Trophoblast cell (in vitro differentiated cells and primary cell): ENCODE measurements at regions not wholly inside any gene's neighbourhood (a gene's known extent, or its start where the extent isn't known, plus 50 kb on each side); places are given as distances from the start of the nearest gene placed in this dataset.

ENCODE experiments used
- DNase-seq, 2 donors: peaks; one replicate each; pipeline ENCODE4 v3.0.0-alpha.2; 2016
- H2AFZ ChIP-seq: 2 replicates; pipeline ENCODE4 v1.6.1; 2013; ENCODE audit warnings: low read length, moderate library complexity, mild to moderate bottlenecking; ENCODE audit not compliant: insufficient read depth, poor library complexity
- H2AK5ac ChIP-seq: 2 replicates; pipeline ENCODE4 v1.6.1; 2013; ENCODE audit warnings: mild to moderate bottlenecking, low read length
- H2BK120ac ChIP-seq: 2 replicates; pipeline ENCODE4 v1.6.1; 2013; ENCODE audit warnings: low read length, mild to moderate bottlenecking, moderate library complexity; ENCODE audit not compliant: insufficient read depth, poor library complexity
- H2BK12ac ChIP-seq: 2 replicates; pipeline ENCODE4 v1.6.1; 2013; ENCODE audit warnings: mild to moderate bottlenecking, low read length, moderate library complexity
- H2BK5ac ChIP-seq: 2 replicates; pipeline ENCODE4 v1.6.1; 2013; ENCODE audit warnings: low read length, low read depth, moderate library complexity, mild to moderate bottlenecking; ENCODE audit not compliant: poor library complexity
- H3K14ac ChIP-seq: 2 replicates; pipeline ENCODE4 v1.6.1; 2013; ENCODE audit warnings: mild to moderate bottlenecking, low read length
- H3K18ac ChIP-seq: 2 replicates; pipeline ENCODE4 v1.6.1; 2013; ENCODE audit warnings: mild to moderate bottlenecking, low read length
- H3K23ac ChIP-seq: 2 replicates; pipeline ENCODE4 v1.6.1; 2013; ENCODE audit warnings: low read length
- H3K27ac ChIP-seq: 2 replicates; pipeline ENCODE4 v1.5.1; 2013; ENCODE audit warnings: low read depth, mild to moderate bottlenecking, inconsistent platforms, low read length, moderate library complexity
- H3K27me3 ChIP-seq: 2 replicates; pipeline ENCODE4 v1.6.1; 2013; ENCODE audit warnings: inconsistent platforms, mild to moderate bottlenecking, low read length, moderate library complexity; ENCODE audit not compliant: insufficient read depth
- H3K36me3 ChIP-seq, 2 experiments: 1 replicate in 1 of 2; 2 replicates in 1 of 2; pipeline ENCODE4 v1.6.1; 2013; ENCODE audit warnings: low read length in 2 of 2, mild to moderate bottlenecking in 2 of 2, moderate library complexity in 1 of 2; ENCODE audit not compliant: insufficient read depth in 2 of 2, control insufficient read depth in 1 of 2
- H3K4ac ChIP-seq: 2 replicates; pipeline ENCODE4 v1.6.1; 2013; ENCODE audit warnings: low read depth, mild to moderate bottlenecking, low read length, moderate library complexity
- H3K4me1 ChIP-seq, 2 experiments: 1 replicate in 1 of 2; 2 replicates in 1 of 2; pipeline ENCODE4 v1.6.1; 2013; ENCODE audit warnings: low read length in 2 of 2, mild to moderate bottlenecking in 2 of 2, moderate library complexity in 1 of 2; ENCODE audit not compliant: insufficient read depth in 2 of 2, control insufficient read depth in 1 of 2
- H3K4me2 ChIP-seq: 2 replicates; pipeline ENCODE4 v1.6.1; 2013; ENCODE audit warnings: inconsistent platforms, mild to moderate bottlenecking, low read length, moderate library complexity
- H3K4me3 ChIP-seq: 2 replicates; pipeline ENCODE4 v1.5.1; 2013; ENCODE audit warnings: mild to moderate bottlenecking, low read depth, low read length, inconsistent platforms
- H3K79me1 ChIP-seq: one replicate; pipeline ENCODE4 v1.6.1; 2013; ENCODE audit warnings: low read length
- H3K79me2 ChIP-seq: 2 replicates; pipeline ENCODE4 v1.6.1; 2013; ENCODE audit warnings: low read length, mild to moderate bottlenecking; ENCODE audit not compliant: control insufficient read depth, insufficient read depth, poor library complexity
- H3K9ac ChIP-seq: 2 replicates; pipeline ENCODE4 v1.6.1; 2013; ENCODE audit warnings: mild to moderate bottlenecking, low read length
- H3K9me3 ChIP-seq: 2 replicates; pipeline ENCODE4 v1.6.1; 2013; ENCODE audit warnings: low read depth, mild to moderate bottlenecking, control low read depth, inconsistent platforms, low read length; ENCODE audit not compliant: insufficient read depth
- H4K12ac ChIP-seq: 2 replicates; pipeline ENCODE4 v1.6.1; 2013; ENCODE audit warnings: low read depth, mild to moderate bottlenecking, low read length, moderate library complexity
- H4K8ac ChIP-seq: 2 replicates; pipeline ENCODE4 v1.6.1; 2013; ENCODE audit warnings: low read depth, mild to moderate bottlenecking, low read length, moderate library complexity
- H4K91ac ChIP-seq: one replicate; pipeline ENCODE4 v1.6.1; 2013; ENCODE audit warnings: low read depth, mild to moderate bottlenecking, low read length, moderate library complexity
- WGBS: extraction: QIAGEN DNeasy Blood & Tissue Kit; methylation state at CpG from one replicate; pipeline ENCODE4 v1.1.7; 2013; ENCODE audit warnings: missing lambda C conversion rate; ENCODE audit not compliant: insufficient read length, insufficient coverage; ENCODE audit errors: extremely low coverage; 5-methylcytosine and 5-hydroxymethylcytosine counted together

DNA sequence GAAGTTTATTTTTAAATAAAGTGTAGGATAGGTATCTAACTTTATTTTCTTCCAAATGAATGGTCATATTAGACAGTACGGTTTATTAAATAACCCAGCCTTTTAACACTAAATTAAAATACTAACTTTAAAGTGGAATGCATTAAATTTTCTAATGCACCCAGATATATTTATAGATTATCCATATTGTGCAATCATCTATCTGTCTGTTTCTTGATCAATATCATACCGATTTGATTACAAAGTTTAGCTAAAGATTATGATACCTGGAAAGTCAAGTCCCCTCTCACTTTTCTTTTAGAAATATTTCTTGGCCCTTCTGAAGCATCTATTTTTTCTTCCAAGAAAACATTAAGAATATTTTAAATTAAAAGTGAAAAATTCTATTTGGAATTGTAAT is 124.3 kb upstream of the PDE5A start:
- Histone ChIP-seq H3K4ac (no peak overlapping the region), H4K12ac (no peak overlapping the region), H2AFZ (no peak overlapping the region), H3K14ac (no peak overlapping the region), H3K4me1 (no peaks in the 10 kb centered on the region), H3K79me2 (no peaks in the 10 kb centered on the region), H2BK12ac (no peak overlapping the region), H3K9me3 (no peaks in the 10 kb centered on the region), H4K8ac (no peak overlapping the region), H2BK120ac (no peak overlapping the region), H3K36me3 (no peaks in the 10 kb centered on the region), H3K4me2 (no peak overlapping the region), H3K23ac (no peak overlapping the region), H3K27ac (no peak overlapping the region), H3K4me3 (no peak overlapping the region), H2AK5ac (no peak overlapping the region), H3K79me1 (no peaks in the 10 kb centered on the region), H3K27me3 (no peaks in the 10 kb centered on the region), H2BK5ac (no peak overlapping the region), H3K9ac (no peak overlapping the region), H3K18ac (no peak overlapping the region), H4K91ac (no peak overlapping the region)
- no peak for DNase-seq
- no CpG with 5 or more reads among the region's 2 CpGs for WGBS

GRCh38 chr4:119750771-119751170 is 122.2 kb upstream of the PDE5A start:
- H3K4me3 ChIP-seq: no peak overlapping the region
- H3K27me3 ChIP-seq: no peaks in the 10 kb centered on the region
- no peak overlapping the region for H2AK5ac ChIP-seq
- H3K79me2 ChIP-seq: no peaks in the 10 kb centered on the region
- H3K4me2 ChIP-seq: no peak overlapping the region
- H3K9ac ChIP-seq: no peak overlapping the region
- H4K91ac ChIP-seq: no peak overlapping the region
- H4K8ac ChIP-seq: no peak overlapping the region
- no peak overlapping the region for H4K12ac ChIP-seq
- no peaks in the 10 kb centered on the region for H3K36me3 ChIP-seq
- no peak overlapping the region for H2BK12ac ChIP-seq
- no peak overlapping the region for H3K27ac ChIP-seq
- no peak overlapping the region for H3K23ac ChIP-seq
- no peak overlapping the region for H2BK5ac ChIP-seq
- no peaks in the 10 kb centered on the region for H3K9me3 ChIP-seq
- H2AFZ ChIP-seq: no peak overlapping the region
- H3K18ac ChIP-seq: no peak overlapping the region
- no peak overlapping the region for H3K14ac ChIP-seq
- no CpG with 5 or more reads among the region's 1 CpG for WGBS
- H2BK120ac ChIP-seq: no peak overlapping the region
- H3K4ac ChIP-seq: no peak overlapping the region
- H3K79me1 ChIP-seq: no peaks in the 10 kb centered on the region
- no peak for DNase-seq
- no peaks in the 10 kb centered on the region for H3K4me1 ChIP-seq

DNA sequence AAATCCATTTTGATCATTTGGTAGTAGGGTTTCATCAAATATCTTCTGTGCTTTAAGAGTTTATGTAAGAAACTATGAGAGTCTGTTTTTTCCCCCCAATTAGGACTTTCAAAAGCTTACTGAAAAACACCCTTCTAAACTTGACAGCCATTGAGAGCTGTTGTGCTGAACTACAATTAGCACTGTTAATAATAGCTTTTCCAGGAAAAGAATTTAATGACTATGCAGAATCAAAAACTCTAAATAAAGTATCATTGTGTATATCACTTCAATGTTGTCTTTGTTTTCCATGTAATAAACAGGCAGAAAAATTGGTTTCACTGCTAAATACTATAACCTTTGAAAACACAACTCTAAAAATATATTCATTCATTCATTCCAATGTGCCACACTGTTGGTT is 121.4 kb upstream of the PDE5A start:
- H3K14ac ChIP-seq: no peak overlapping the region
- no peaks in the 10 kb centered on the region for H3K79me2 ChIP-seq
- no peaks in the 10 kb centered on the region for H3K36me3 ChIP-seq
- no peaks in the 10 kb centered on the region for H3K27me3 ChIP-seq
- no peak for DNase-seq
- H3K79me1 ChIP-seq: no peaks in the 10 kb centered on the region
- no peak overlapping the region for H2BK12ac ChIP-seq
- H3K27ac ChIP-seq: no peak overlapping the region
- no peak overlapping the region for H3K4me3 ChIP-seq
- no peak overlapping the region for H3K18ac ChIP-seq
- H2AK5ac ChIP-seq: no peak overlapping the region
- no peak overlapping the region for H4K12ac ChIP-seq
- H2BK120ac ChIP-seq: no peak overlapping the region
- H2AFZ ChIP-seq: no peak overlapping the region
- no peak overlapping the region for H4K91ac ChIP-seq
- no peaks in the 10 kb centered on the region for H3K4me1 ChIP-seq
- no peak overlapping the region for H4K8ac ChIP-seq
- H3K23ac ChIP-seq: no peak overlapping the region
- H2BK5ac ChIP-seq: no peak overlapping the region
- H3K9me3 ChIP-seq: no peaks in the 10 kb centered on the region
- no peak overlapping the region for H3K4me2 ChIP-seq
- H3K4ac ChIP-seq: no peak overlapping the region
- H3K9ac ChIP-seq: no peak overlapping the region

- Histone ChIP-seq H2AFZ (no peak overlapping the region), H3K4ac (no peak overlapping the region), H3K79me1 (no peaks in the 10 kb centered on the region), H4K12ac (no peak overlapping the region), H2BK120ac (no peak overlapping the region), H4K8ac (no peak overlapping the region), H3K4me2 (no peak overlapping the region), H3K4me1 (no peaks in the 10 kb centered on the region), H2BK5ac (no peak overlapping the region), H4K91ac (no peak overlapping the region), H3K36me3 (no peaks in the 10 kb centered on the region), H3K9ac (no peak overlapping the region), H3K9me3 (no peaks in the 10 kb centered on the region), H3K14ac (no peak overlapping the region), H3K4me3 (no peak overlapping the region), H3K23ac (no peak overlapping the region), H3K18ac (no peak overlapping the region), H3K27ac (no peak overlapping the region), H3K79me2 (no peaks in the 10 kb centered on the region), H3K27me3 (no peaks in the 10 kb centered on the region), H2AK5ac (no peak overlapping the region), H2BK12ac (no peak overlapping the region)
- no CpG with 5 or more reads among the region's 2 CpGs for WGBS
- no peak for DNase-seq
Measured at GRCh38 chr4:119748853-119749252, 120.2 kb upstream of the PDE5A start.

DNA sequence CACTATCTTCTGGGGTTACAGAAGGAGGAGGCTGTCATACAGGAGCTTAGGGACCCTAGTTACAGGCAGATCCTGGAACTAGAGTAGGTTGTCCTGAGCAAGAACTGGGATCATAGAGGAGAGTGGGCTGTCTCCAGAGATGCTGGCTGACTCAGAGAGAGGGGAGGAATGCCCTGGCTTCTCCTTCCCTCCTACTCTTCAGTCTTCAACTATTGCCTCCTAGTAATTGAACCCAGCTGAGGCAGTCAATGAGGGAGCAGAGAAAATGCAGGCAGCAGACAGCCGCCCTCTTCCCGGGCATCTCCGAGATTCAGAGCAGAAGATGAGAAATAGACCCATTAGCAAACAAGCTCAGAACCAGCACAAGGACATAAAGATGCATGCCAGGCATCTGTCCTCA is 118.3 kb upstream of the PDE5A start:
- no peak overlapping the region for H3K23ac ChIP-seq

More for the DNA sequence above, 118.3 kb upstream of the PDE5A start:
- no peak overlapping the region for H2AFZ ChIP-seq
- H3K9me3 ChIP-seq: no peaks in the 10 kb centered on the region
- H2BK12ac ChIP-seq: no peak overlapping the region
- DNase-seq: no peak
- no peak overlapping the region for H3K18ac ChIP-seq
- H3K4me1 ChIP-seq: no peaks in the 10 kb centered on the region
- H3K27me3 ChIP-seq: no peaks in the 10 kb centered on the region
- H3K14ac ChIP-seq: no peak overlapping the region
- no peak overlapping the region for H4K12ac ChIP-seq
- H3K79me1 ChIP-seq: no peaks in the 10 kb centered on the region
- no peak overlapping the region for H2BK5ac ChIP-seq
- H2BK120ac ChIP-seq: no peak overlapping the region
- no peak overlapping the region for H4K8ac ChIP-seq
- H3K4ac ChIP-seq: no peak overlapping the region
- no peak overlapping the region for H3K27ac ChIP-seq
- no peaks in the 10 kb centered on the region for H3K36me3 ChIP-seq
- H3K9ac ChIP-seq: no peak overlapping the region
- WGBS: no CpG with 5 or more reads among the region's 3 CpGs
- H2AK5ac ChIP-seq: no peak overlapping the region
- H3K79me2 ChIP-seq: no peaks in the 10 kb centered on the region
- no peak overlapping the region for H3K4me3 ChIP-seq
- H3K4me2 ChIP-seq: no peak overlapping the region
- H4K91ac ChIP-seq: no peak overlapping the region
